ENCODE measurements at regions not wholly inside any gene's neighbourhood (a gene's known extent, or its start where the extent isn't known, plus 50 kb on each side); places are given as distances from the start of the nearest gene placed in this dataset.

DNA sequence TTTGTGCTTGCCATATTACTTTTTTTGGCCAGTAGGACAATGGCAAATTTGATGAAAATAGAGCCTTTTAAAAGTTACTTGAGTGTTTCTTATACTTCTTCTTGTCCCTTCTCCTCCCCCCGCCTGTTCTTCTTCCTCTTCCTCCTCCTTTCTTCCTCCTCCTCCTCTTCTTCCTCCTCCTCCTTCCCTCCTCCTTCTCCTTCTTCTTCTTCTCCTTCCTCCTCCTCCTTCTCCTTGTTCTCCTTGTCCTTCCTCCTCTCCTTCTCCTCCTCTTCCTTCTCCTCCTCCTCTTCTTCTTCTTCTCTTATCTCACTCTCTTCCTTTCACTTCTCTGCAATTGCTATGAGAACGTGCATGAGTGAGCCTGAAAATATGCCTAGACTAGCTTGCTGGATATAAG lies 466.2 kb upstream of the NR5A2 start:
- Histone ChIP-seq H3K79me2 (ENCODE audit: insufficient read depth, low read length) (no peaks in the 10 kb centered on the region), H4K20me1 (ENCODE audit: insufficient read depth, low read length) (no peaks in the 10 kb centered on the region), H3K36me3 (ENCODE audit: insufficient read depth, low read length) (no peaks in the 10 kb centered on the region), H3K9me3 (ENCODE audit: insufficient read depth, low read depth, low read length) (no peaks in the 10 kb centered on the region), H2AFZ (ENCODE audit: low read depth, low read length) (no peak overlapping the region), H3K4me1 (ENCODE audit: insufficient read depth, low read length) (no peaks in the 10 kb centered on the region), H3K27ac (ENCODE audit: low read depth, low read length) (no peak overlapping the region), H3K4me3 (ENCODE audit: insufficient read depth, low read depth, low read length) (no peak overlapping the region), H3K9ac (ENCODE audit: low read length) (no peak overlapping the region), H3K4me2 (ENCODE audit: low read length) (no peak overlapping the region), H3K27me3 (ENCODE audit: insufficient read depth, low read length) (no peaks in the 10 kb centered on the region)
- Mint-ChIP-seq H3K9me3 (ENCODE audit: unreplicated experiment) (no peaks in the 10 kb centered on the region), H3K4me1 (ENCODE audit: low read depth, unreplicated experiment) (no peaks in the 10 kb centered on the region), H3K27me3 (ENCODE audit: low read depth, unreplicated experiment) (no peaks in the 10 kb centered on the region), H3K27ac (ENCODE audit: unreplicated experiment) (no peak overlapping the region), H3K36me3 (ENCODE audit: low read depth, unreplicated experiment) (no peaks in the 10 kb centered on the region), H3K4me3 (ENCODE audit: unreplicated experiment) (no peak overlapping the region)
- DNase-seq (ENCODE audit: low read depth) (no peak), FAIRE-seq (no peak)
- TF ChIP-seq EZH2 (IDR thresholded peaks at IDR 0.05; ENCODE audit: insufficient read depth, low read length) = no peak
- TF ChIP-seq, protein P1, sequence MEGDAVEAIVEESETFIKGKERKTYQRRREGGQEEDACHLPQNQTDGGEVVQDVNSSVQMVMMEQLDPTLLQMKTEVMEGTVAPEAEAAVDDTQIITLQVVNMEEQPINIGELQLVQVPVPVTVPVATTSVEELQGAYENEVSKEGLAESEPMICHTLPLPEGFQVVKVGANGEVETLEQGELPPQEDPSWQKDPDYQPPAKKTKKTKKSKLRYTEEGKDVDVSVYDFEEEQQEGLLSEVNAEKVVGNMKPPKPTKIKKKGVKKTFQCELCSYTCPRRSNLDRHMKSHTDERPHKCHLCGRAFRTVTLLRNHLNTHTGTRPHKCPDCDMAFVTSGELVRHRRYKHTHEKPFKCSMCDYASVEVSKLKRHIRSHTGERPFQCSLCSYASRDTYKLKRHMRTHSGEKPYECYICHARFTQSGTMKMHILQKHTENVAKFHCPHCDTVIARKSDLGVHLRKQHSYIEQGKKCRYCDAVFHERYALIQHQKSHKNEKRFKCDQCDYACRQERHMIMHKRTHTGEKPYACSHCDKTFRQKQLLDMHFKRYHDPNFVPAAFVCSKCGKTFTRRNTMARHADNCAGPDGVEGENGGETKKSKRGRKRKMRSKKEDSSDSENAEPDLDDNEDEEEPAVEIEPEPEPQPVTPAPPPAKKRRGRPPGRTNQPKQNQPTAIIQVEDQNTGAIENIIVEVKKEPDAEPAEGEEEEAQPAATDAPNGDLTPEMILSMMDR (IDR thresholded peaks at IDR 0.05; ENCODE audit: insufficient read depth, low read depth, low read length) = no peak

DNA sequence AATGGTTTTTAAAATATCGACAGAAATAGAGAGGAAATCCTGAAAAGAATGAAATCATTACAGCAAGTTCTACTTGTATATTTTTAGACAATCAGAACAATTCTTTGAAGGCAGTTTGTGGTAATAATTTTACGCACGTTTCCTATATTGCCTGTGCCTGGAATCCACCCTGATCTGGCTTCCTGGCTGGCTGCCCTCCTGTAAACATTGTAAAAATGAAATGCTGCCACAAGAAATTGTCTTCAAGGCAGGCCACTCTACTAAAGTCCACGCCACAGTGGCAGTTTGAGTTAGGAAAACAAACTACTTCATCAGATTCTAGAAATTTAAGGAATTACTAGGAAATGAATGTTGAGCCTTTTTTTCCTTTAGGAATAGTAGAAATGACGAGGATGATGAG lies 454.5 kb upstream of the NR5A2 start:
- DNase-seq (ENCODE audit: low read depth) (no peak), FAIRE-seq (no peak)
- Histone ChIP-seq H3K27ac (ENCODE audit: low read depth, low read length) (no peak overlapping the region), H3K4me2 (ENCODE audit: low read length) (no peak overlapping the region), H3K27me3 (ENCODE audit: insufficient read depth, low read length) (no peaks in the 10 kb centered on the region), H3K4me3 (ENCODE audit: insufficient read depth, low read depth, low read length) (no peak overlapping the region), H3K9ac (ENCODE audit: low read length) (no peak overlapping the region), H3K79me2 (ENCODE audit: insufficient read depth, low read length) (no peaks in the 10 kb centered on the region), H3K36me3 (ENCODE audit: insufficient read depth, low read length) (no peaks in the 10 kb centered on the region), H4K20me1 (ENCODE audit: insufficient read depth, low read length) (no peaks in the 10 kb centered on the region), H2AFZ (ENCODE audit: low read depth, low read length) (no peak overlapping the region), H3K9me3 (ENCODE audit: insufficient read depth, low read depth, low read length) (no peaks in the 10 kb centered on the region), H3K4me1 (ENCODE audit: insufficient read depth, low read length) (no peaks in the 10 kb centered on the region)
- Mint-ChIP-seq H3K27me3 (ENCODE audit: low read depth, unreplicated experiment) (no peaks in the 10 kb centered on the region), H3K9me3 (ENCODE audit: unreplicated experiment) (no peaks in the 10 kb centered on the region), H3K36me3 (ENCODE audit: low read depth, unreplicated experiment) (peaks cover 2% of the 10 kb centered on the region), H3K4me1 (ENCODE audit: low read depth, unreplicated experiment) (no peaks in the 10 kb centered on the region), H3K4me3 (ENCODE audit: unreplicated experiment) (no peak overlapping the region), H3K27ac (ENCODE audit: unreplicated experiment) (no peak overlapping the region)
- TF ChIP-seq, protein P1 (IDR thresholded peaks at IDR 0.05; ENCODE audit: insufficient read depth, low read depth, low read length) = no peak
- TF ChIP-seq EZH2 (IDR thresholded peaks at IDR 0.05; ENCODE audit: insufficient read depth, low read length) = no peak

DNA sequence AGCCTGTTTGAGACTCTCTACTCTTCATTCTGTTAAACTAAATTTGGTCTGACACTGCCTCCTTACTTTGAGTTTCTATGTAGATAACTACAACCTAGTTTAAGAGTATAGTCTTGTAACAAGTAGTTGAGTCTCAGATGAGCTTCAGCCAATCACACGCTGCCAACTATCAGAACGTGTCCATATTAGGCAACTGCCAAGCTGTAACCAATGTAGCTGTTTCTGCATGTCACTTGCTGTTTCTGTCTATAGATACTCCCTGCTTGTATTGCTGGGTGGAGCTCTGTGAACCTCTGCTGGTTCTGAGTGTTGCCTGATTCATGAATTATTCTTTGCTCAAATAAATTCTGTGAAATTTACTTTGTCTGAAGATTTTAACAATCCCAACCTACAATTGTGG lies 452.6 kb upstream of the NR5A2 start:
- Mint-ChIP-seq H3K36me3 (ENCODE audit: low read depth, unreplicated experiment) (peaks cover 2% of the 10 kb centered on the region), H3K27me3 (ENCODE audit: low read depth, unreplicated experiment) (no peaks in the 10 kb centered on the region), H3K4me1 (ENCODE audit: low read depth, unreplicated experiment) (no peaks in the 10 kb centered on the region), H3K9me3 (ENCODE audit: unreplicated experiment) (no peaks in the 10 kb centered on the region), H3K27ac (ENCODE audit: unreplicated experiment) (no peak overlapping the region), H3K4me3 (ENCODE audit: unreplicated experiment) (no peak overlapping the region)
- FAIRE-seq (no peak), DNase-seq (ENCODE audit: low read depth) (no peak)
- Histone ChIP-seq H3K4me2 (ENCODE audit: low read length) (no peak overlapping the region), H3K4me3 (ENCODE audit: insufficient read depth, low read depth, low read length) (no peak overlapping the region), H2AFZ (ENCODE audit: low read depth, low read length) (no peak overlapping the region), H3K4me1 (ENCODE audit: insufficient read depth, low read length) (no peaks in the 10 kb centered on the region), H4K20me1 (ENCODE audit: insufficient read depth, low read length) (no peaks in the 10 kb centered on the region), H3K36me3 (ENCODE audit: insufficient read depth, low read length) (no peaks in the 10 kb centered on the region), H3K9me3 (ENCODE audit: insufficient read depth, low read depth, low read length) (no peaks in the 10 kb centered on the region), H3K79me2 (ENCODE audit: insufficient read depth, low read length) (no peaks in the 10 kb centered on the region), H3K27ac (ENCODE audit: low read depth, low read length) (no peak overlapping the region), H3K27me3 (ENCODE audit: insufficient read depth, low read length) (no peaks in the 10 kb centered on the region), H3K9ac (ENCODE audit: low read length) (no peak overlapping the region)
- TF ChIP-seq, protein P1 (IDR thresholded peaks at IDR 0.05; ENCODE audit: insufficient read depth, low read depth, low read length) = no peak
- TF ChIP-seq EZH2 (IDR thresholded peaks at IDR 0.05; ENCODE audit: insufficient read depth, low read length) = no peak

Measured in astrocyte (in vitro differentiated cells and primary cell).